ENCODE measurements at regions not wholly inside any gene's neighbourhood (a gene's known extent, or its start where the extent isn't known, plus 50 kb on each side); places are given as distances from the start of the nearest gene placed in this dataset.

DNA sequence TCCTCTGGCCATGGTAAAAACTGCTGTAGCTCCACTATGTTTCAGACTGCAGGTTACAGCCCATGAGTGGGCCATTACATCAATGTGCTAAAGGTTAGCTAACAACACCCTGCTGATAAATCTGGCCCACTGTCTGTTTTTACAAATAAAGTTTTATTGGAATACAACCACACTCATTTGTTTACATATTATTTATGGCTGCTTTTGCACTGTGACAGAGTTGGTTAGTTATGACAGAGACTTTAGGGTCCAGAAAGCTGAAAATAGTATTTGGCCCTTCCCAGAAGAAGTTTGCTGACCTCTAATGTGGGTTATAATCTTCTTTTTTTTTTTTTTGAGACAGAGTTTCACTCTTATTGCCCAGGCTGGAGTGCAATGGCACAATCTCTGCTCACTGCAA is 134.2 kb upstream of the PWP1 start:
- TF ChIP-seq GTF2F1 (IDR thresholded peaks at IDR 0.05; ENCODE audit: low read depth, low read length), result no peak
- no peak for TF ChIP-seq MAFG (tag; conservative IDR thresholded peaks at IDR 0.05)
- no peak for TF ChIP-seq JUND (IDR thresholded peaks at IDR 0.05; ENCODE audit: borderline replicate concordance, low read depth, low read length)
- TF ChIP-seq JUND (tag; IDR thresholded peaks at IDR 0.05; ENCODE audit: borderline replicate concordance, low read depth, low read length), result no peak
- no peak for TF ChIP-seq ERF (CRISPR knock-in tag; IDR thresholded peaks at IDR 0.05)
- TF ChIP-seq, protein P1, sequence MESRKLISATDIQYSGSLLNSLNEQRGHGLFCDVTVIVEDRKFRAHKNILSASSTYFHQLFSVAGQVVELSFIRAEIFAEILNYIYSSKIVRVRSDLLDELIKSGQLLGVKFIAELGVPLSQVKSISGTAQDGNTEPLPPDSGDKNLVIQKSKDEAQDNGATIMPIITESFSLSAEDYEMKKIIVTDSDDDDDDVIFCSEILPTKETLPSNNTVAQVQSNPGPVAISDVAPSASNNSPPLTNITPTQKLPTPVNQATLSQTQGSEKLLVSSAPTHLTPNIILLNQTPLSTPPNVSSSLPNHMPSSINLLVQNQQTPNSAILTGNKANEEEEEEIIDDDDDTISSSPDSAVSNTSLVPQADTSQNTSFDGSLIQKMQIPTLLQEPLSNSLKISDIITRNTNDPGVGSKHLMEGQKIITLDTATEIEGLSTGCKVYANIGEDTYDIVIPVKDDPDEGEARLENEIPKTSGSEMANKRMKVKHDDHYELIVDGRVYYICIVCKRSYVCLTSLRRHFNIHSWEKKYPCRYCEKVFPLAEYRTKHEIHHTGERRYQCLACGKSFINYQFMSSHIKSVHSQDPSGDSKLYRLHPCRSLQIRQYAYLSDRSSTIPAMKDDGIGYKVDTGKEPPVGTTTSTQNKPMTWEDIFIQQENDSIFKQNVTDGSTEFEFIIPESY (CRISPR knock-in tag; IDR thresholded peaks at IDR 0.05), result no peak
- TF ChIP-seq MAFK (IDR thresholded peaks at IDR 0.05; ENCODE audit: low read length), result no peak
- TF ChIP-seq, protein P2, sequence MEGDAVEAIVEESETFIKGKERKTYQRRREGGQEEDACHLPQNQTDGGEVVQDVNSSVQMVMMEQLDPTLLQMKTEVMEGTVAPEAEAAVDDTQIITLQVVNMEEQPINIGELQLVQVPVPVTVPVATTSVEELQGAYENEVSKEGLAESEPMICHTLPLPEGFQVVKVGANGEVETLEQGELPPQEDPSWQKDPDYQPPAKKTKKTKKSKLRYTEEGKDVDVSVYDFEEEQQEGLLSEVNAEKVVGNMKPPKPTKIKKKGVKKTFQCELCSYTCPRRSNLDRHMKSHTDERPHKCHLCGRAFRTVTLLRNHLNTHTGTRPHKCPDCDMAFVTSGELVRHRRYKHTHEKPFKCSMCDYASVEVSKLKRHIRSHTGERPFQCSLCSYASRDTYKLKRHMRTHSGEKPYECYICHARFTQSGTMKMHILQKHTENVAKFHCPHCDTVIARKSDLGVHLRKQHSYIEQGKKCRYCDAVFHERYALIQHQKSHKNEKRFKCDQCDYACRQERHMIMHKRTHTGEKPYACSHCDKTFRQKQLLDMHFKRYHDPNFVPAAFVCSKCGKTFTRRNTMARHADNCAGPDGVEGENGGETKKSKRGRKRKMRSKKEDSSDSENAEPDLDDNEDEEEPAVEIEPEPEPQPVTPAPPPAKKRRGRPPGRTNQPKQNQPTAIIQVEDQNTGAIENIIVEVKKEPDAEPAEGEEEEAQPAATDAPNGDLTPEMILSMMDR (IDR thresholded peaks at IDR 0.05 in 2 of 3, conservative IDR thresholded peaks at IDR 0.05 in 1 of 3; ENCODE audit: insufficient read depth in 2 of 3, low read depth in 1 of 3, low read length in 3 of 3), result no peak
- no peak for TF ChIP-seq ZNF24 (IDR thresholded peaks at IDR 0.05)
- TF ChIP-seq YY1 (IDR thresholded peaks at IDR 0.05; ENCODE audit: borderline replicate concordance in 1 of 3, control insufficient read depth in 1 of 3, extremely low read depth in 1 of 3, insufficient read depth in 3 of 3, insufficient read length in 1 of 3, insufficient replicate concordance in 2 of 3, low read depth in 1 of 3, low read length in 2 of 3), result no peak
- TF ChIP-seq ARNT (IDR thresholded peaks at IDR 0.05), result no peak
- TF ChIP-seq, protein P3, sequence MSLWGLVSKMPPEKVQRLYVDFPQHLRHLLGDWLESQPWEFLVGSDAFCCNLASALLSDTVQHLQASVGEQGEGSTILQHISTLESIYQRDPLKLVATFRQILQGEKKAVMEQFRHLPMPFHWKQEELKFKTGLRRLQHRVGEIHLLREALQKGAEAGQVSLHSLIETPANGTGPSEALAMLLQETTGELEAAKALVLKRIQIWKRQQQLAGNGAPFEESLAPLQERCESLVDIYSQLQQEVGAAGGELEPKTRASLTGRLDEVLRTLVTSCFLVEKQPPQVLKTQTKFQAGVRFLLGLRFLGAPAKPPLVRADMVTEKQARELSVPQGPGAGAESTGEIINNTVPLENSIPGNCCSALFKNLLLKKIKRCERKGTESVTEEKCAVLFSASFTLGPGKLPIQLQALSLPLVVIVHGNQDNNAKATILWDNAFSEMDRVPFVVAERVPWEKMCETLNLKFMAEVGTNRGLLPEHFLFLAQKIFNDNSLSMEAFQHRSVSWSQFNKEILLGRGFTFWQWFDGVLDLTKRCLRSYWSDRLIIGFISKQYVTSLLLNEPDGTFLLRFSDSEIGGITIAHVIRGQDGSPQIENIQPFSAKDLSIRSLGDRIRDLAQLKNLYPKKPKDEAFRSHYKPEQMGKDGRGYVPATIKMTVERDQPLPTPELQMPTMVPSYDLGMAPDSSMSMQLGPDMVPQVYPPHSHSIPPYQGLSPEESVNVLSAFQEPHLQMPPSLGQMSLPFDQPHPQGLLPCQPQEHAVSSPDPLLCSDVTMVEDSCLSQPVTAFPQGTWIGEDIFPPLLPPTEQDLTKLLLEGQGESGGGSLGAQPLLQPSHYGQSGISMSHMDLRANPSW (CRISPR knock-in tag; IDR thresholded peaks at IDR 0.05), result no peak
